PC-9 (cell line): ENCODE measurements at regions not wholly inside any gene's neighbourhood (a gene's known extent, or its start where the extent isn't known, plus 50 kb on each side); places are given as distances from the start of the nearest gene placed in this dataset.

ENCODE experiments used
- EZH2 ChIP-seq: fragments of 200-600 bp; sonication (generic); IDR thresholded peaks from 2 replicates; pipeline ENCODE4 v1.8.0; 2017; ENCODE audit warnings: antibody characterized with exemption, low read depth
- TF ChIP-seq, protein P1 (sequence below): fragments of 200-600 bp; sonication (generic); conservative IDR thresholded peaks from 2 replicates; pipeline ENCODE4 v1.6.1; 2017; ENCODE audit warnings: mixed run types, antibody characterized with exemption, mild to moderate bottlenecking, moderate library complexity

DNA sequence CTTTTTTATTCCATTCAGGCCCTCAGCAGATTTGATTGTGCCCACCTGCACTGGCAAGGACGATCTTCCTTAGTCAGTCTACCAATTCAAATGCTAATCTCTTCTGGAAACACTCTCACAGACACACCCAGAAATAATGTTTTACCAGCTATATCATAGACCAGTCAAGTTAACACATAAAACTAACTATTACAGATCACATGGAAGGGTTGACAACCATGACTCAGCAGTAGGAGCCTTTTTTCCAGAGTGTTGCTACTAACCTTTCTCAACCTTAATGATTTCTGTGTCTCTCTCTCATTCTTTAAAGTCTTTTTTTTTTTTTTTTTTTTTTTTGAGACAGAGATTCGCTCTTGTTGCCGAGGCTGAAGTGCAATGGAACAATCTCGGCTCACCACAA, 68.7 kb upstream of the KCNK12 start:
- TF ChIP-seq, protein P1, sequence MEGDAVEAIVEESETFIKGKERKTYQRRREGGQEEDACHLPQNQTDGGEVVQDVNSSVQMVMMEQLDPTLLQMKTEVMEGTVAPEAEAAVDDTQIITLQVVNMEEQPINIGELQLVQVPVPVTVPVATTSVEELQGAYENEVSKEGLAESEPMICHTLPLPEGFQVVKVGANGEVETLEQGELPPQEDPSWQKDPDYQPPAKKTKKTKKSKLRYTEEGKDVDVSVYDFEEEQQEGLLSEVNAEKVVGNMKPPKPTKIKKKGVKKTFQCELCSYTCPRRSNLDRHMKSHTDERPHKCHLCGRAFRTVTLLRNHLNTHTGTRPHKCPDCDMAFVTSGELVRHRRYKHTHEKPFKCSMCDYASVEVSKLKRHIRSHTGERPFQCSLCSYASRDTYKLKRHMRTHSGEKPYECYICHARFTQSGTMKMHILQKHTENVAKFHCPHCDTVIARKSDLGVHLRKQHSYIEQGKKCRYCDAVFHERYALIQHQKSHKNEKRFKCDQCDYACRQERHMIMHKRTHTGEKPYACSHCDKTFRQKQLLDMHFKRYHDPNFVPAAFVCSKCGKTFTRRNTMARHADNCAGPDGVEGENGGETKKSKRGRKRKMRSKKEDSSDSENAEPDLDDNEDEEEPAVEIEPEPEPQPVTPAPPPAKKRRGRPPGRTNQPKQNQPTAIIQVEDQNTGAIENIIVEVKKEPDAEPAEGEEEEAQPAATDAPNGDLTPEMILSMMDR = no peak
- TF ChIP-seq EZH2 = no peak
